HG03045 (cell line): ENCODE measurements at regions not wholly inside any gene's neighbourhood (a gene's known extent, or its start where the extent isn't known, plus 50 kb on each side); places are given as distances from the start of the nearest gene placed in this dataset.
A peak's percentile ranks its signal among the peaks of the same experiment; 100 is the strongest.

Source experiments
- ATAC-seq: cut with Tn5 transposase; IDR thresholded peaks from one replicate; pipeline ENCODE4 v1.9.1; 2021; ENCODE audit warnings: mild to moderate bottlenecking, moderate library complexity; ENCODE audit not compliant: unreplicated experiment

DNA sequence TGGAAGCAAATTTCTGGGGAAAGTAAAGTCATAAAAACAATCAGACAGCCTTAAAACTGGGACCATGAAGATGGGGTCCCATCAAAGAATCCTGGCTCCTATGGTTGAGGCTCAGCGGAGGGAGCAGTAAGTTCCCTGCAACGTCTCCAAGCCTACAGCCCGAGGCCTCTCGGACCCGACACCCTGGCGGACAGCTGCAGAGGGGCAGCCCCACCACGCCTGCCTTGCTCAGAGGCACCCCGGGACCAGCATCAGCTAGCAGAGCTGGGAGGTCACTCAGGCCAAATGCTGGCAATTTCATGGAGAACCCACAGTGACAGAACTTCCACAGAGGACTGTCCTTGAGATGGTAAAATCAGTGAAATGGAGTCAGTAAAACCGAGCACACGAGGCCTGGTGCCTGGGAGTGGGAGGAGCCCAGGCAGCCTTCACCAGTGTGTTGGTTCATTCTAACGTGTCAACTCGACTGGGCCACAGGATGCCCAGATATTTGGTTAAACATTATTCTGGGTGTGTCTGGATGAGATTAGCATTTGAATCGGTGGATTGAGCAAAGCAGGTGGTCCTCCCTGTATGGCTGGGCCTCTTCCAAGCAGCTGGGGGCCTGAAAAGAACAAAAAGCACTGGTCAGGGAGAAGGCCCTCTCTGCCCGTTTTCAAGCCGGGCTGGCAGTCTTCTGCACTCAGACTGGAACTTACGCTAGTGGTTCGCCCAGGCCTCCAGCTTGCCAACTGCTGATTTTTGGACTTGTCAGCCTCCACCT is 96.2 kb upstream of the INSIG1 start:
- ATAC-seq, result no peak

DNA sequence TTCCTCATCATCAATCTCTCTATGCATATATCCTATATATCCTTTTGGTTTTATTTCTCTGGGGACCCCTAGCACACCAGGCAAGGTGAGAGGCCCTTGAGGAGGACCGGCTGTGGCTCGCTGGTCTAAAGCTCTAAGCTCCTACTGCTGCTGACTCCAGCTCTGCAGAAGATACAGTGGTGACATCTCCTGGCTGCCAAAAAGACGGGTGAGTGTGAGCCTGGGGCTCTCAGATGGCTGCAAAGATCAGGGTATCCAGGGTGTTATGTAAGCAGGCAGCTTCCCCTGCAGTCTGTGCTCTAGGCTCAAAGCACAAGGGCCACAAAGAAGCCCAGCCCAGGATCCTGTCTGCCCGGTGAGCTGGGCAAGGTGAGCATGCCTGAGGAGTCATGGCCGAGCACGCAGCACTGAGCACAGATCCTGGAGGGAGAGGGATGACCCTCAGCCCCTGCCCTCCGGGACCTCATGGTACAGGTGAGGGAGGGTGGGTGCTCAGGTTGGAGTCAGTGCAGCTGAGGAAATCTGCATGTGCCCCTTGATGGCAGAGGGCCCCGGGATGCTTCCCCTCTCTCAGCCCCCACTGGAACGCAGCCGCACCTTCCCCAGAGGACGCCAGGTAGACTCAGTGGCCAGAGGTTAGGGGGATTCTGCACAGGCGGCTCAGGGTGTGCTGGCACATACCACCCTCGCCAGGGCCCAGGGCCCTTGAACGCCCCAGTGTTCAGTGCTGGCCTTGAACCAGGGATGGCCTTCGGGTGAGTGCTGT is 95.4 kb upstream of the INSIG1 start:
- ATAC-seq, result no peak

DNA sequence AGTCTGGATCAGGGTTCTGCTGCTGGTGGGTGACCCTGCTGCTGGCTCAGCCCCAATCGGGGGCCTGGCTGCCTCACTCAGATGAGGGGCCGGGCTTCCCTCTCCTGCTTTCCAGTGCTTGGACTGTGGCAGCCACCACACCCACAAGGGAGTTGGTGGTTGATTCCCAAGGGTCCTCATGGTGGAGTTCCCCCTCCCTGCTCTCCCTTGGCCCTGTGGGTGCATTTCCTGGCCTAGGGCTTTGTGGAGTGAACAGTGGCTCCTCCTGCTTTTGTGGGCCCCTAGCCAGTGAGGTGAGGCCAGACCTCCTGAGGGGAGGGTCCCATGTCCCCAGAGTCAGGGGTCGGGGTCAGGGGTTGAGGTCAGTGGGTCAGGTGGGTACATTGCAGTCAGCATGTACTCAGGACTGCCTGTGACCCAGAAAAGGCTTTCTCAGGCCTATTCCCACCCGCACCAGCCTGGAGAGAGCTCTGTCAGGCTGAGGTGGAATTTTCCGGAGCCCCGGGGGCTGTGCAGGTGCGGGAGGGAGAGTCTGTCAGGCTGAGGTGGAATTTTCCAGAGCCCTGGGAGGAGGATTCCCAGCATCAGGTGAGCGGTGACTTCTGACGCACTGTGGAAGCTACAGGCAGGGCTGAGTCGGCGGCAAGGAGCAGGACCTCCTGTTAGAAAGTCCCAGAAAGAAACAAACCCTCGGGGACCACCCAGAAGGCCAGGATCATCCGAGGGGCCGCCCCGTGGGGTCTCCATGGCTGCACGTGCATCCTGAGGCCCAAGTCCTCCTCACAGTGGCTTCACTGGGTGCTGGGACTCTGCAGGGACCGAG is 94.4 kb upstream of the INSIG1 start:
- ATAC-seq, result no peak

DNA sequence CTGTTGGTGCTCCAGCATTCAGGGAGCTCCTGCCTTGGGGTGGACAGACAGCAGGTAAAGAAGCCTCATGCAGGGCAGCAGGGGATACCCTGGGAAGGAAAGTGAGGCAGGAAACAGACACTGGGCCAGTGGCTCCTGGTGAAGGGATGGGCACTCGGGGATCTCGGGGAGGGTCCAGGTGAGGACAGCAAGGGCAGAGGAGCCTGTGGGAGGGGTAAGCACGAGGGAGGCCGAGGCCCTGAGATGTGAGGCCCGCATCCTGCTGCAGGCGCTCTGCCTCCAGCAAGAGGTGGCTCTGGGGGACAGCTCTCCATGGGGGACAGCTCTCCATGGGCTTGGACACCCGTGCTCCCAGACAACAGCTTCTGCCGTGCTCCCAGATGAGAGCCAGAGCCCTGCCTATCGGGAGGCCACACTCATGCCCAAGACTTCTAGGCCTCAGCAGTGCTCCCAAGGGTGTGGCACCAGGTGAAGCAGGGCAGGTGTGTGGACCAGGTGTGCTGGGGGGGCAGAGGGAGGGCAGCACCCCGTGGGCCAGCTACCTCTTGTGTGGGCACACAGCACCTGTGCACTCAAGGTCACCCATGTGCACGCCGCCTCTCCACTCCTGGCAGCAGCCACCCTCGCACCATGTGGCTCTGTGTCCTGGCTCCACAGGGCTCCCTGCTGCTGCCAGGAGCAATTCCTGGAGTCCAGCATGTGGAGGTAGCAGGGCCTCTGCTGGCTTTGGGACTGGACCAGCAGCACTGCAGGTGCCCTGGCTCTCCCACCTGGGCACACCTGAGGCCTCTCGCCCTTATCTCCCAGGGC is 93.6 kb upstream of the INSIG1 start:
- ATAC-seq, result no peak

GRCh38 chr7:155204744-155205367 is 92.8 kb upstream of the INSIG1 start:
- ATAC-seq, result no peak

DNA sequence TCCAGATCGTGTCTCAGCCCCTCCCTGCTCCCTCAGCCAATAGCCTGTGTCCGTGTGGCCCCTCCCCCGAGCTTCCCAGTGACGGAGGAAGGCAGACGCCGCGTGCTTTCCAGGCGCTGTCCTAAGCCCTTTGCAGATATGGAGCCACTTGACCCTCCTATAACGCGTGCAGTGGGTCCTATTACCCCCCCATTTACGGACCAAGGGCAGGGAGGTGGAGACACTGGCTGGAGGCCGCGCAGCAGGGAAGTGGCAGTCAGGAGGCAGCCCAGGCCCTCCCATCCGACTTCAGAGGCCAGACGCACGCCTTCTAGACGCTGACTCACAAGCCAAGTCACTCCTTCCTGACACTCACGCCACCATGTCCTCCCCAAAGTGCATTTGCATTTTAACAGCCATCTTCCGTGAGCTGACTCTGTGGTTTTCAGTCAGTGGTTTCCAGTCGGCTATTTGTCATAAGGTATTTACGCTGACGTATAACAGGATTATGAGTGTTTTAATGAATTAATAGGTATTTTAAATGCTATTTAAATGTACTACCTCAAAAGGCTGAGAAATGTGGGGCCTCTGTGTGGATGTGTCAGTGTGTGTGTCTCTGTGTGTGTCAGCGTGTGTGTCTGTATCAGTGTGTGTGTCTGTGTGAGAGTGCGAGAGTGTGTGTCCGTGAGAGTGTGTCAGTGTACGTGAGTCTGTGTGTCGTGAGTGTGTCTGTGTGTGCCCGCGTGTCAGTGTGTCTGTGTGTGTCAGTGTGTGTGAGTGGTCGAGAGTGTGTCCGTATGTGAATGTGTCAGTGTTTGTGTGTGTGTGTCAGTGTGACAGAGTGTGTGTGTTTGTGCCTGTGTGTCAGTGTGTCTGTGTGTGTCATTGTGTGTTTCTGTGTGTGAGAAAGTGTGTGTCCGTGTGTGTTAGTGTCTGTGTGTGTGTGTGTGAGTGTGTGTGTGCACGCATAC is 92.0 kb upstream of the INSIG1 start:
- ATAC-seq, result peak; percentile 87

DNA sequence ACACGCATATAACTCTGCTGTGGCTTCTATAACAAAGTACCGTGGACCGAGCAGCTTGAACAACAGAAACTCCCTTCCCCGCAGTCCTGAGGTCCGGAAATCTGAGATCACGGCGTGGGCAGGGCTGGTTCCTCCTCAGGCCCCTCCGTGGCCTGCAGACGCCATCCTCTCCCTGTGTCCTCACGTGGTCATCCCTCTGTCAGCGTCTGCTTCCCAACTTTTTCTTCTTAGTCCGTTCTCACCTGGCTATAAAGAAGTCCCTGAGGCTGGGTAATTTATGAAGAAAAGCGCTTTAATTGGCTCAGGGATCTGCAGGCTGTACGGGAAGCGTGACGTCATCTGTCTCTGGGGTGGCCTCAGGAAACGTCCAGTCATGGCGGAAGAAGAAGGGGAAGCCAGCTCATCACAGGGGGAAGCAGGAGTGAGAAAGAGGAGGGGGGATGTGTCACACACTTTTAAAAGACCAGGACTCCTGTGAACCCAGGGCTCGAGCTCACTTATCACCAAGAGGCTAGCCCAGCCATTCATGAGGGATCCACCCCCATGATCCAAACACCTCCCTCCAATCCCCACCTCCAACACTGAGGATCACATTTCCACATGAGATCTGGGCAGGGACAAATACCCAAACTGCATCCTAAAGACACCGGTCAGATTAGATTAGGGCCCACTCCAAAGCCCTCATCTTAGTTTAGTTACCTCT is 91.2 kb upstream of the INSIG1 start:
- peak; percentile 35 for ATAC-seq

GRCh38 chr7:155207326-155208002 is 90.2 kb upstream of the INSIG1 start:
- ATAC-seq, result no peak

DNA sequence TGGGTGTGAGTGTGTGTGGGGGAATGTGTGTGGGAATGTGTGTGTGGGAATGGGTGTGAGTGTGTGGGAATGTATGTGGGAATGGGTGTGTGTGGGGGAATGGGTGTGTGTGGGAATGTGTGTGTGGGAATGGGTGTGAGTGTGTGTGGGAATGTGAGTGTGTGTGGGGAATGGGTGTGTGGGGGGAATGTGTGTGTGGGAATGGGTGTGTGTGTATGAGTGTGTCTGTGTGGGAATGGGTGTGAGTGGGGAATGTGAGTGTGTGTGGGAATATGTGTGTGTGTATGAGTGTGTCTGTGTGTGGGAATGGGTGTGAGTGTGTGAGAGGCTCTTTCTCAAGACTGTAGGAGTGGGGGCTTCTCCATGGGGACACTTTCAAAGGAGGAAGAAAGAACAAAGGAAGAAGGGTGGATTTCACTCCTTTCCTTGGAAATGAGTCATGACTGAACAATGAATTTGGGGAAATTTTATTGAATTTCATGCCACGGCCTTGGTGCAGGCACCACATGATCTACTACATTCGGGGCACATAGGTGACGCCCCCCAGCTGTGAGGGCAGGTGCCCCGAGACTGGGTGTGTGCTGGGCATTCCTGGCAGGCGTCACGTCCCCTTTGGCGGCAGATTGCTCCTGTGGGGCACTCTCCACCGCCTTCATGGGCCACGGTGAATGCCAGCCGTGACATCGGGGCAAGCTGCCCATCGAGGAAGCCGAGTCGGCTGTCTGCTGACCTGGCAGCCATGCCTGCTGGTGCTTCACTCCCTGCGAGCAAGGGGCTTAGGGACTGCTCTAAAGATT is 88.8 kb upstream of the INSIG1 start:
- no peak for ATAC-seq

- no peak for ATAC-seq
Observed at GRCh38 chr7:155209478-155210319, 88.0 kb upstream of the INSIG1 start.

GRCh38 chr7:155210356-155210755 is 87.3 kb upstream of the INSIG1 start:
- no peak for ATAC-seq

DNA sequence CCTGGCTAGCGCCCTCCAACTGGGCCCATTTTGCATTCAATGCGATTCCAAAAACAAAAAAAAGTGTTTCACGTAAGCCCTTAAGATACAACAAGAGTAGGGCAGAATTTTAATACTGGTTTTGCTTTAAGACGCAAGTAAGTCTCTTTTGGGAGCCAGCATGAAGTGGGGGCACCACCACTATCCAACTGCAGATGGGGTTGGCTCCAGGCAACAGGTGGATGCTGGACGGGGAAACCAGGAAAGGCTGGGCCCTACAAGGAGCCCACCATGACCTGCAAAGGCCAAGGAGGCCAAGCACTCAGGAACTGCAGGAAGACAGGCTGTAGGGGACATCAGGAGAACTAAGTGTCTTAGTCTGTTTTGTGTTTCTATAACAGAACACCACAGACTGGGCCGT is 86.5 kb upstream of the INSIG1 start:
- ATAC-seq, result no peak

DNA sequence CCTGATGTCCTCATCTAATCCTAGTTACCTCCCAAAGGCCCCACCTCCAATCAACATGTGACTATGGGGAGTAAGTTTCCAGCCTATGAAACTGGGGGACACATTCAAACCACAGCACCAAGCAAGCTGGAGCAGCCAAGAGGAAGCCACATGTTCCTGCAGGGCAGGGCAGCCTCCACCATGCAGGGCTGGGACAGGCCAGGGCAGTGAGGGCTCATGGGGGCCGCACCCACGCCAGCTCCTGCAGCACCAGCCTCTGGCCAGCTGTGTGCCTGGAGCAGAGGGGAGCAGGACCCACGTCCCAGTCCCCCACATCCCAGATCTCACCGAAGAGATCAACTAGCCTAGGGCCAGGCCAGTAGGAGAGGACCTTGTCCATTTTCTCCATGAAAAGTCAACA is 85.9 kb upstream of the INSIG1 start:
- no peak for ATAC-seq

GRCh38 chr7:155212301-155213015 is 85.2 kb upstream of the INSIG1 start:
- no peak for ATAC-seq

- ATAC-seq, result no peak
Observed at GRCh38 chr7:155213385-155213784, 84.3 kb upstream of the INSIG1 start.
